ENCODE measurements at regions not wholly inside any gene's neighbourhood (a gene's known extent, or its start where the extent isn't known, plus 50 kb on each side); places are given as distances from the start of the nearest gene placed in this dataset.

GRCh38 chr13:33758113-33758512 lies 59.8 kb upstream of the RFC3 start:
- TF ChIP-seq POLR2AphosphoS5 (IDR thresholded peaks at IDR 0.05) (no peak), CTCF (IDR thresholded peaks at IDR 0.05; ENCODE audit: poor library complexity, severe bottlenecking) (no peak), EZH2 (IDR thresholded peaks at IDR 0.05; ENCODE audit: borderline replicate concordance, insufficient read depth, low read length, poor library complexity, severe bottlenecking) (no peak), EP300 (conservative IDR thresholded peaks at IDR 0.05; ENCODE audit: poor library complexity, severe bottlenecking) (no peak), REST (IDR thresholded peaks at IDR 0.05; ENCODE audit: borderline replicate concordance) (no peak), MXI1 (conservative IDR thresholded peaks at IDR 0.05; ENCODE audit: poor library complexity, severe bottlenecking) (no peak), TAF1 (IDR thresholded peaks at IDR 0.05; ENCODE audit: low read depth) (no peak), SMC3 (conservative IDR thresholded peaks at IDR 0.05; ENCODE audit: poor library complexity) (no peak), RAD21 (conservative IDR thresholded peaks at IDR 0.05) (no peak)
